Gastrocnemius medialis (tissue), 4 donors: ENCODE measurements at regions not wholly inside any gene's neighbourhood (a gene's known extent, or its start where the extent isn't known, plus 50 kb on each side); places are given as distances from the start of the nearest gene placed in this dataset.

Experiments used
- ATAC-seq, 2 donors: fragments of 150-250 bp; one replicate each; pipeline ENCODE4 v1.9.1; 2016
- DNase-seq, 2 donors: peaks; one replicate each; pipeline ENCODE4 v3.0.0-alpha.2; 2019
- H3K27ac ChIP-seq, 4 donors: fragments of 200-600 bp; sonication (generic); 1 replicate in 1 of 4; 2 replicates in 3 of 4; pipeline ENCODE4 v1.5.1; 2016 to 2018; ENCODE audit warnings: mild to moderate bottlenecking in 2 of 4, moderate library complexity in 1 of 4
- H3K27me3 ChIP-seq, 3 donors: fragments of 200-600 bp; sonication (generic) in 2 of 3; 1 replicate in 1 of 3; 2 replicates in 2 of 3; pipeline versions ENCODE4 v1.5.1 to v1.6.0; 2016 to 2019; ENCODE audit warnings: mild to moderate bottlenecking in 1 of 3, moderate library complexity in 1 of 3
- H3K36me3 ChIP-seq, 2 donors: fragments of 200-600 bp; sonication (generic) in 1 of 2; one replicate each; pipeline ENCODE4 v1.5.1; 2017 to 2018
- H3K4me1 ChIP-seq, 2 donors: fragments of 200-600 bp; sonication (generic) in 1 of 2; one replicate each; pipeline ENCODE4 v1.5.1; 2016 to 2017; ENCODE audit warnings: mild to moderate bottlenecking in 2 of 2
- H3K4me3 ChIP-seq, 4 donors: fragments of 200-600 bp; sonication (generic) in 3 of 4; 1 replicate in 1 of 4; 2 replicates in 3 of 4; pipeline ENCODE4 v1.5.1; 2016 to 2019; ENCODE audit warnings: mild to moderate bottlenecking in 2 of 4
- H3K9me3 ChIP-seq, 3 donors: fragments of 200-600 bp; sonication (generic) in 2 of 3; 1 replicate in 1 of 3; 2 replicates in 2 of 3; pipeline ENCODE4 v1.5.1; 2016 to 2019
- CTCF ChIP-seq, 5 experiments: fragments of 450-650 bp in 3 of 5; fragments of 200-600 bp in 2 of 5; sonication (generic) in 2 of 5; IDR thresholded peaks in 4 of 5; conservative IDR thresholded peaks in 1 of 5; 1 replicate in 4 of 5; 2 replicates in 1 of 5; pipeline ENCODE4 v1.5.1; 2016 to 2019; ENCODE audit warnings: antibody characterized with exemption in 5 of 5, mild to moderate bottlenecking in 3 of 5, moderate library complexity in 3 of 5
- POLR2A ChIP-seq, 2 donors: fragments of 450-650 bp; IDR thresholded peaks; one replicate each; pipeline ENCODE4 v1.6.1; 2017; ENCODE audit warnings: antibody characterized with exemption in 2 of 2, mild to moderate bottlenecking in 2 of 2, moderate library complexity in 2 of 2
- in situ Hi-C, 4 donors: fragments of 200-750 bp; cut with MboI; loops; one replicate each; pipeline versions ENCODE4 v1.15.0 to v1.8.0; 2017; ENCODE audit warnings: low sequenced_read_pairs in 4 of 4
- intact Hi-C: fragments of 100-400 bp; cut with DNase I; formaldehyde crosslinking; loops from one replicate; pipeline ENCODE4 v1.15.1; 2023; ENCODE audit warnings: low total_unique reads

DNA sequence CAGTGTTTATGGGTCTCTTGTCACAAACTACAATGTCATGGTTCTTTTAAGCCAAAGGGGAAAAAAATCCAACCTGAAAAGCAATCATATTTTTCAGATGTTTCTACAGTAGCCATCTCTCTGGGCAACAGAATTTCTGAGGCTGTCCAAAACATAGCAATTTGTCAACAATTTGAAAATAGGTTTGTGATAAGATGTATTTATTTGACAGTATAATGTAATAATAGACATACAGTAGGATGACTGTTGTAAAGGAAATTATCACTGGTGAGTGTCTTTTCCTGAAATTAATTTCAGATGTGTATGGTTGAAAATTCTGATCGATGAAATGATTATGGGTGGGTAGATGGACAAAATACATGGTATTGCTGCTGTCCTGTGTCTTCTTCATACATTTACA lies 1230.1 kb upstream of the CDH2 start:
- ATAC-seq (no peak), DNase-seq (no peak)
- in situ Hi-C loops = loop anchor here in 1 of 4 donors (25.0 kb wide), 1 partner anchor 105 kb away; no protein-coding TSS in a partner anchor
- H3K27ac ChIP-seq = no peak overlapping the region
- TF ChIP-seq POLR2A (IDR thresholded peaks at IDR 0.05) (no peak), CTCF (IDR thresholded peaks at IDR 0.05 in 4 of 5, conservative IDR thresholded peaks at IDR 0.05 in 1 of 5) (no peak)
- H3K36me3 ChIP-seq = no peaks in the 10 kb centered on the region
- intact Hi-C loops = no loop called here
- no peak overlapping the region for H3K4me3 ChIP-seq
- no peaks in the 10 kb centered on the region for H3K9me3 ChIP-seq
- no peaks in the 10 kb centered on the region for H3K4me1 ChIP-seq
- no peaks in the 10 kb centered on the region for H3K27me3 ChIP-seq

- DNase-seq = no peak
- Histone ChIP-seq H3K27ac (no peak overlapping the region), H3K9me3 (no peaks in the 10 kb centered on the region), H3K4me1 (no peaks in the 10 kb centered on the region), H3K4me3 (no peak overlapping the region), H3K27me3 (no peaks in the 10 kb centered on the region), H3K36me3 (no peaks in the 10 kb centered on the region)
- in situ Hi-C loops = no loop called here
- no peak for TF ChIP-seq POLR2A (IDR thresholded peaks at IDR 0.05)
- no peak for TF ChIP-seq CTCF (IDR thresholded peaks at IDR 0.05 in 4 of 5, conservative IDR thresholded peaks at IDR 0.05 in 1 of 5)
- intact Hi-C loops = no loop called here
- ATAC-seq = no peak
These were observed 1220.6 kb upstream of the CDH2 start for GRCh38 chr18:29397536-29397935.

GRCh38 chr18:29383311-29384273 lies 1206.7 kb upstream of the CDH2 start:
- DNase-seq = no peak
- Histone ChIP-seq H3K4me3 (no peak overlapping the region), H3K9me3 (no peaks in the 10 kb centered on the region), H3K27ac (no peak overlapping the region), H3K27me3 (no peaks in the 10 kb centered on the region), H3K4me1 (no peaks in the 10 kb centered on the region), H3K36me3 (no peaks in the 10 kb centered on the region)
- in situ Hi-C loops (no loop called here), intact Hi-C loops (no loop called here)
- TF ChIP-seq POLR2A (IDR thresholded peaks at IDR 0.05) = no peak
- no peak for TF ChIP-seq CTCF (IDR thresholded peaks at IDR 0.05 in 4 of 5, conservative IDR thresholded peaks at IDR 0.05 in 1 of 5)
- no peak for ATAC-seq

- Histone ChIP-seq H3K9me3 (no peaks in the 10 kb centered on the region), H3K27ac (no peak overlapping the region), H3K27me3 (no peaks in the 10 kb centered on the region), H3K36me3 (no peaks in the 10 kb centered on the region), H3K4me3 (no peak overlapping the region), H3K4me1 (no peaks in the 10 kb centered on the region)
- TF ChIP-seq POLR2A (IDR thresholded peaks at IDR 0.05) (no peak), CTCF (IDR thresholded peaks at IDR 0.05 in 4 of 5, conservative IDR thresholded peaks at IDR 0.05 in 1 of 5) (no peak)
- ATAC-seq (no peak), DNase-seq (no peak)
- in situ Hi-C loops = no loop called here
- intact Hi-C loops = no loop called here
These were observed 1201.8 kb upstream of the CDH2 start for GRCh38 chr18:29378651-29379136.
